GM23338 (cell line): ENCODE measurements at regions not wholly inside any gene's neighbourhood (a gene's known extent, or its start where the extent isn't known, plus 50 kb on each side); places are given as distances from the start of the nearest gene placed in this dataset.

Experiments used
- ATAC-seq: fragments of 200-7000 bp; cut with Tn5 transposase; 3 replicates; pipeline ENCODE4 v1.9.1; 2020
- DNase-seq: peaks from one replicate; pipeline ENCODE4 v3.0.0-alpha.2; 2015; ENCODE audit warnings: low spot score
- H2AFZ ChIP-seq: fragments of 200-600 bp; sonication (generic); 2 replicates; pipeline ENCODE4 v1.8.0; 2016; ENCODE audit warnings: antibody characterized with exemption, mild to moderate bottlenecking, moderate library complexity
- H3F3A ChIP-seq: fragments of 200-600 bp; sonication (generic); replicated peaks from 2 replicates; pipeline ENCODE4 v1.8.0; 2017; ENCODE audit warnings: antibody characterized with exemption, mixed run types, low read depth
- H3K27ac ChIP-seq: fragments of 200-600 bp; sonication (generic); 2 replicates; pipeline ENCODE4 v1.6.1; 2016; ENCODE audit warnings: low read depth
- H3K27me3 ChIP-seq: fragments of 200-600 bp; sonication (generic); 2 replicates; pipeline ENCODE4 v1.8.0; 2016; ENCODE audit warnings: mild to moderate bottlenecking, mixed run types, moderate library complexity; ENCODE audit not compliant: insufficient read depth
- H3K36me3 ChIP-seq: fragments of 200-600 bp; sonication (generic); 2 replicates; pipeline ENCODE4 v1.8.0; 2016; ENCODE audit warnings: mild to moderate bottlenecking; ENCODE audit not compliant: insufficient read depth
- H3K4me1 ChIP-seq: fragments of 200-600 bp; sonication (generic); 2 replicates; pipeline ENCODE4 v1.8.0; 2016; ENCODE audit warnings: mild to moderate bottlenecking, moderate library complexity; ENCODE audit not compliant: insufficient read depth
- H3K4me2 ChIP-seq: fragments of 200-600 bp; sonication (generic); 2 replicates; pipeline ENCODE4 v1.7.1; 2017; ENCODE audit warnings: mixed run types
- H3K4me3 ChIP-seq: fragments of 200-600 bp; sonication (generic); 2 replicates; pipeline ENCODE4 v1.6.1; 2016; ENCODE audit warnings: mixed run types
- H3K79me2 ChIP-seq: fragments of 200-600 bp; sonication (generic); replicated peaks from 2 replicates; pipeline ENCODE4 v1.8.0; 2017; ENCODE audit warnings: mild to moderate bottlenecking; ENCODE audit not compliant: insufficient read depth
- H3K9me2 ChIP-seq: fragments of 200-600 bp; sonication (generic); 2 replicates; pipeline ENCODE4 v1.8.0; 2017; ENCODE audit not compliant: insufficient read depth
- H4K20me1 ChIP-seq: fragments of 200-600 bp; sonication (generic); replicated peaks from 2 replicates; pipeline ENCODE4 v1.8.0; 2017; ENCODE audit warnings: mild to moderate bottlenecking; ENCODE audit not compliant: insufficient read depth
- H3K27ac Mint-ChIP-seq: 2 replicates; pipeline ENCODE4 v1.8.0; 2020; ENCODE audit warnings: inconsistent platforms, mild to moderate bottlenecking, moderate library complexity, mixed read lengths
- H3K27me3 Mint-ChIP-seq: 3 replicates; pipeline ENCODE4 v1.8.0; 2022; ENCODE audit warnings: low read depth, mild to moderate bottlenecking, moderate library complexity, mixed read lengths, inconsistent platforms; ENCODE audit not compliant: insufficient read depth, poor library complexity
- H3K36me3 Mint-ChIP-seq: 3 replicates; pipeline ENCODE4 v1.8.0; 2021; ENCODE audit warnings: low read depth, mild to moderate bottlenecking, inconsistent platforms, moderate library complexity, mixed read lengths
- H3K4me1 Mint-ChIP-seq: 3 replicates; pipeline ENCODE4 v1.8.0; 2020; ENCODE audit warnings: mild to moderate bottlenecking, inconsistent platforms, mixed read lengths
- H3K4me3 Mint-ChIP-seq: 3 replicates; pipeline ENCODE4 v1.8.0; 2021; ENCODE audit warnings: moderate library complexity, mild to moderate bottlenecking, inconsistent platforms, mixed read lengths
- H3K9me3 Mint-ChIP-seq: 3 replicates; pipeline ENCODE4 v1.8.0; 2020; ENCODE audit warnings: moderate library complexity, mild to moderate bottlenecking, inconsistent platforms, mixed read lengths
- CREB1 ChIP-seq: fragments of 250-450 bp; sonication (Bioruptor Pico); IDR thresholded peaks from 2 replicates; pipeline ENCODE4 v1.5.0; 2020; ENCODE audit warnings: low read depth, mild to moderate bottlenecking, moderate library complexity
- EZH2 ChIP-seq: fragments of 200-600 bp; sonication (generic); IDR thresholded peaks from one replicate; pipeline ENCODE4 v1.8.0; 2017; ENCODE audit warnings: antibody characterized with exemption, mild to moderate bottlenecking, low read depth; ENCODE audit not compliant: unreplicated experiment
- EZH2phosphoT487 ChIP-seq: fragments of 200-600 bp; sonication (generic); IDR thresholded peaks from one replicate; pipeline ENCODE4 v1.8.1; 2018; ENCODE audit warnings: antibody characterized with exemption; ENCODE audit not compliant: unreplicated experiment
- JUNB ChIP-seq: IDR thresholded peaks from one replicate; pipeline ENCODE4 v1.6.1; 2016; ENCODE audit warnings: antibody characterized with exemption; ENCODE audit not compliant: unreplicated experiment
- NANOG ChIP-seq: IDR thresholded peaks from 2 replicates; pipeline ENCODE4 v1.6.1; 2016; ENCODE audit warnings: antibody characterized with exemption, borderline replicate concordance
- POLR2AphosphoS5 ChIP-seq: IDR thresholded peaks from 2 replicates; pipeline ENCODE4 v1.6.1; 2016; ENCODE audit warnings: antibody characterized with exemption, low read depth
- STAT1 ChIP-seq: IDR thresholded peaks from one replicate; pipeline ENCODE4 v1.6.1; 2016; ENCODE audit warnings: antibody characterized with exemption; ENCODE audit not compliant: unreplicated experiment
- ZNF114 ChIP-seq: fragments of 250-450 bp; sonication (Bioruptor Pico); IDR thresholded peaks from 2 replicates; pipeline ENCODE4 v1.5.0; 2020; ENCODE audit warnings: mild to moderate bottlenecking, moderate library complexity
- ZNF331 ChIP-seq: fragments of 250-450 bp; sonication (Bioruptor Pico); IDR thresholded peaks from 2 replicates; pipeline ENCODE4 v1.5.0; 2020; ENCODE audit warnings: low read depth, mild to moderate bottlenecking, moderate library complexity
- TF ChIP-seq, protein P1 (sequence below): fragments of 250-450 bp; sonication (Bioruptor Pico); IDR thresholded peaks from 2 replicates; pipeline ENCODE4 v1.5.0; 2020; ENCODE audit warnings: mild to moderate bottlenecking, moderate library complexity
- TF ChIP-seq, protein P2 (sequence below), 2 experiments: fragments of 200-600 bp in 1 of 2; sonication (generic) in 1 of 2; conservative IDR thresholded peaks; 2 replicates each; pipeline versions ENCODE4 v1.5.1 to v1.6.1; 2016 to 2017; ENCODE audit warnings: antibody characterized with exemption in 2 of 2, low read depth in 2 of 2, mild to moderate bottlenecking in 2 of 2, moderate library complexity in 1 of 2
- TF ChIP-seq, protein P3 (sequence below): IDR thresholded peaks from 2 replicates; pipeline ENCODE4 v1.6.1; 2016; ENCODE audit warnings: antibody characterized with exemption
- TF ChIP-seq, protein P4 (sequence below): IDR thresholded peaks from one replicate; pipeline ENCODE4 v1.6.1; 2018; ENCODE audit warnings: antibody characterized with exemption; ENCODE audit not compliant: unreplicated experiment

DNA sequence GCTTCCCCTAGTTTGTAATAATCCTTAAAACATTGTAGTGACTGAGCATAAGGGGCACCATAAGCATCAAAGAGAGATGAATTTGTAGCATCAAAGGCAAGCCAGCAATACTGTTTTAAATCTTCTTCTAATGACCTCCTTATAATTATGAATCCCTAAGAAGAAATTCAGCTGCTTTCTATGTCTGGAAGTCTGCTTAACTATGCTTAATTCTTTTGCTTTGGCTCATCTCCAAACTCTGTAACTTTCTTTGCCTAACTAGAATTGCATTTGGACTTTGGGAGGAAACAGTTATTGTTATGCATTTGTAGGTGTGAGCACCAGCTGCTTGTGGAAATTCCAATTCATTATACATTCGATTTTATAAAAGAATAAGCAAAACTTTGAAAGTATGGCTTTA is 117.7 kb upstream of the SPATA16 start:
- Histone ChIP-seq H3K27me3 (no peaks in the 10 kb centered on the region), H3K36me3 (no peaks in the 10 kb centered on the region), H2AFZ (no peak overlapping the region), H3K9me2 (no peaks in the 10 kb centered on the region; the same call in 1 of the 2 replicates), H3F3A (no peaks in the 10 kb centered on the region), H3K4me1 (peaks cover 15% of the 10 kb centered on the region; the same call in 1 of the 2 replicates), H4K20me1 (no peaks in the 10 kb centered on the region), H3K79me2 (no peaks in the 10 kb centered on the region), H3K4me3 (no peak overlapping the region), H3K27ac (no peak overlapping the region), H3K4me2 (no peak overlapping the region)
- Mint-ChIP-seq H3K9me3 (peaks cover 6% of the 10 kb centered on the region), H3K4me1 (peaks cover 10% of the 10 kb centered on the region; the same call in 2 of the 3 replicates), H3K27ac (no peak overlapping the region), H3K36me3 (peaks cover 6% of the 10 kb centered on the region; the same call in 1 of the 3 replicates), H3K4me3 (no peak overlapping the region), H3K27me3 (no peaks in the 10 kb centered on the region)
- TF ChIP-seq, protein P1, sequence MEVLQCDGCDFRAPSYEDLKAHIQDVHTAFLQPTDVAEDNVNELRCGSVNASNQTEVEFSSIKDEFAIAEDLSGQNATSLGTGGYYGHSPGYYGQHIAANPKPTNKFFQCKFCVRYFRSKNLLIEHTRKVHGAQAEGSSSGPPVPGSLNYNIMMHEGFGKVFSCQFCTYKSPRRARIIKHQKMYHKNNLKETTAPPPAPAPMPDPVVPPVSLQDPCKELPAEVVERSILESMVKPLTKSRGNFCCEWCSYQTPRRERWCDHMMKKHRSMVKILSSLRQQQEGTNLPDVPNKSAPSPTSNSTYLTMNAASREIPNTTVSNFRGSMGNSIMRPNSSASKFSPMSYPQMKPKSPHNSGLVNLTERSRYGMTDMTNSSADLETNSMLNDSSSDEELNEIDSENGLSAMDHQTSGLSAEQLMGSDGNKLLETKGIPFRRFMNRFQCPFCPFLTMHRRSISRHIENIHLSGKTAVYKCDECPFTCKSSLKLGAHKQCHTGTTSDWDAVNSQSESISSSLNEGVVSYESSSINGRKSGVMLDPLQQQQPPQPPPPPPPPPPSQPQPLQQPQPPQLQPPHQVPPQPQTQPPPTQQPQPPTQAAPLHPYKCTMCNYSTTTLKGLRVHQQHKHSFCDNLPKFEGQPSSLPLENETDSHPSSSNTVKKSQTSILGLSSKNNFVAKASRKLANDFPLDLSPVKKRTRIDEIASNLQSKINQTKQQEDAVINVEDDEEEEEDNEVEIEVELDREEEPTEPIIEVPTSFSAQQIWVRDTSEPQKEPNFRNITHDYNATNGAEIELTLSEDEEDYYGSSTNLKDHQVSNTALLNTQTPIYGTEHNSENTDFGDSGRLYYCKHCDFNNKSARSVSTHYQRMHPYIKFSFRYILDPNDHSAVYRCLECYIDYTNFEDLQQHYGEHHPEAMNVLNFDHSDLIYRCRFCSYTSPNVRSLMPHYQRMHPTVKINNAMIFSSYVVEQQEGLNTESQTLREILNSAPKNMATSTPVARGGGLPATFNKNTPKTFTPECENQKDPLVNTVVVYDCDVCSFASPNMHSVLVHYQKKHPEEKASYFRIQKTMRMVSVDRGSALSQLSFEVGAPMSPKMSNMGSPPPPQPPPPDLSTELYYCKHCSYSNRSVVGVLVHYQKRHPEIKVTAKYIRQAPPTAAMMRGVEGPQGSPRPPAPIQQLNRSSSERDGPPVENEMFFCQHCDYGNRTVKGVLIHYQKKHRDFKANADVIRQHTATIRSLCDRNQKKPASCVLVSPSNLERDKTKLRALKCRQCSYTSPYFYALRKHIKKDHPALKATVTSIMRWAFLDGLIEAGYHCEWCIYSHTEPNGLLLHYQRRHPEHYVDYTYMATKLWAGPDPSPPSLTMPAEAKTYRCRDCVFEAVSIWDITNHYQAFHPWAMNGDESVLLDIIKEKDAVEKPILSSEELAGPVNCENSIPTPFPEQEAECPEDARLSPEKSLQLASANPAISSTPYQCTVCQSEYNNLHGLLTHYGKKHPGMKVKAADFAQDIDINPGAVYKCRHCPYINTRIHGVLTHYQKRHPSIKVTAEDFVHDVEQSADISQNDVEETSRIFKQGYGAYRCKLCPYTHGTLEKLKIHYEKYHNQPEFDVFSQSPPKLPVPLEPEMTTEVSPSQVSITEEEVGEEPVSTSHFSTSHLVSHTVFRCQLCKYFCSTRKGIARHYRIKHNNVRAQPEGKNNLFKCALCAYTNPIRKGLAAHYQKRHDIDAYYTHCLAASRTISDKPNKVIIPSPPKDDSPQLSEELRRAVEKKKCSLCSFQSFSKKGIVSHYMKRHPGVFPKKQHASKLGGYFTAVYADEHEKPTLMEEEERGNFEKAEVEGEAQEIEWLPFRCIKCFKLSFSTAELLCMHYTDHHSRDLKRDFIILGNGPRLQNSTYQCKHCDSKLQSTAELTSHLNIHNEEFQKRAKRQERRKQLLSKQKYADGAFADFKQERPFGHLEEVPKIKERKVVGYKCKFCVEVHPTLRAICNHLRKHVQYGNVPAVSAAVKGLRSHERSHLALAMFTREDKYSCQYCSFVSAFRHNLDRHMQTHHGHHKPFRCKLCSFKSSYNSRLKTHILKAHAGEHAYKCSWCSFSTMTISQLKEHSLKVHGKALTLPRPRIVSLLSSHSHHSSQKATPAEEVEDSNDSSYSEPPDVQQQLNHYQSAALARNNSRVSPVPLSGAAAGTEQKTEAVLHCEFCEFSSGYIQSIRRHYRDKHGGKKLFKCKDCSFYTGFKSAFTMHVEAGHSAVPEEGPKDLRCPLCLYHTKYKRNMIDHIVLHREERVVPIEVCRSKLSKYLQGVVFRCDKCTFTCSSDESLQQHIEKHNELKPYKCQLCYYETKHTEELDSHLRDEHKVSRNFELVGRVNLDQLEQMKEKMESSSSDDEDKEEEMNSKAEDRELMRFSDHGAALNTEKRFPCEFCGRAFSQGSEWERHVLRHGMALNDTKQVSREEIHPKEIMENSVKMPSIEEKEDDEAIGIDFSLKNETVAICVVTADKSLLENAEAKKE (CRISPR knock-in tag) = no peak
- TF ChIP-seq CREB1 (no peak), EZH2phosphoT487 (no peak), EZH2 (no peak), POLR2AphosphoS5 (no peak), ZNF114 (CRISPR knock-in tag) (no peak), NANOG (no peak), ZNF331 (CRISPR knock-in tag) (no peak), STAT1 (no peak), JUNB (no peak)
- TF ChIP-seq, protein P2, sequence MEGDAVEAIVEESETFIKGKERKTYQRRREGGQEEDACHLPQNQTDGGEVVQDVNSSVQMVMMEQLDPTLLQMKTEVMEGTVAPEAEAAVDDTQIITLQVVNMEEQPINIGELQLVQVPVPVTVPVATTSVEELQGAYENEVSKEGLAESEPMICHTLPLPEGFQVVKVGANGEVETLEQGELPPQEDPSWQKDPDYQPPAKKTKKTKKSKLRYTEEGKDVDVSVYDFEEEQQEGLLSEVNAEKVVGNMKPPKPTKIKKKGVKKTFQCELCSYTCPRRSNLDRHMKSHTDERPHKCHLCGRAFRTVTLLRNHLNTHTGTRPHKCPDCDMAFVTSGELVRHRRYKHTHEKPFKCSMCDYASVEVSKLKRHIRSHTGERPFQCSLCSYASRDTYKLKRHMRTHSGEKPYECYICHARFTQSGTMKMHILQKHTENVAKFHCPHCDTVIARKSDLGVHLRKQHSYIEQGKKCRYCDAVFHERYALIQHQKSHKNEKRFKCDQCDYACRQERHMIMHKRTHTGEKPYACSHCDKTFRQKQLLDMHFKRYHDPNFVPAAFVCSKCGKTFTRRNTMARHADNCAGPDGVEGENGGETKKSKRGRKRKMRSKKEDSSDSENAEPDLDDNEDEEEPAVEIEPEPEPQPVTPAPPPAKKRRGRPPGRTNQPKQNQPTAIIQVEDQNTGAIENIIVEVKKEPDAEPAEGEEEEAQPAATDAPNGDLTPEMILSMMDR (conservative IDR thresholded peaks at IDR 0.05; ENCODE audit: low read depth in 2 of 2) = no peak
- TF ChIP-seq, protein P3, sequence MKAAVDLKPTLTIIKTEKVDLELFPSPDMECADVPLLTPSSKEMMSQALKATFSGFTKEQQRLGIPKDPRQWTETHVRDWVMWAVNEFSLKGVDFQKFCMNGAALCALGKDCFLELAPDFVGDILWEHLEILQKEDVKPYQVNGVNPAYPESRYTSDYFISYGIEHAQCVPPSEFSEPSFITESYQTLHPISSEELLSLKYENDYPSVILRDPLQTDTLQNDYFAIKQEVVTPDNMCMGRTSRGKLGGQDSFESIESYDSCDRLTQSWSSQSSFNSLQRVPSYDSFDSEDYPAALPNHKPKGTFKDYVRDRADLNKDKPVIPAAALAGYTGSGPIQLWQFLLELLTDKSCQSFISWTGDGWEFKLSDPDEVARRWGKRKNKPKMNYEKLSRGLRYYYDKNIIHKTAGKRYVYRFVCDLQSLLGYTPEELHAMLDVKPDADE = no peak
- TF ChIP-seq, protein P4, sequence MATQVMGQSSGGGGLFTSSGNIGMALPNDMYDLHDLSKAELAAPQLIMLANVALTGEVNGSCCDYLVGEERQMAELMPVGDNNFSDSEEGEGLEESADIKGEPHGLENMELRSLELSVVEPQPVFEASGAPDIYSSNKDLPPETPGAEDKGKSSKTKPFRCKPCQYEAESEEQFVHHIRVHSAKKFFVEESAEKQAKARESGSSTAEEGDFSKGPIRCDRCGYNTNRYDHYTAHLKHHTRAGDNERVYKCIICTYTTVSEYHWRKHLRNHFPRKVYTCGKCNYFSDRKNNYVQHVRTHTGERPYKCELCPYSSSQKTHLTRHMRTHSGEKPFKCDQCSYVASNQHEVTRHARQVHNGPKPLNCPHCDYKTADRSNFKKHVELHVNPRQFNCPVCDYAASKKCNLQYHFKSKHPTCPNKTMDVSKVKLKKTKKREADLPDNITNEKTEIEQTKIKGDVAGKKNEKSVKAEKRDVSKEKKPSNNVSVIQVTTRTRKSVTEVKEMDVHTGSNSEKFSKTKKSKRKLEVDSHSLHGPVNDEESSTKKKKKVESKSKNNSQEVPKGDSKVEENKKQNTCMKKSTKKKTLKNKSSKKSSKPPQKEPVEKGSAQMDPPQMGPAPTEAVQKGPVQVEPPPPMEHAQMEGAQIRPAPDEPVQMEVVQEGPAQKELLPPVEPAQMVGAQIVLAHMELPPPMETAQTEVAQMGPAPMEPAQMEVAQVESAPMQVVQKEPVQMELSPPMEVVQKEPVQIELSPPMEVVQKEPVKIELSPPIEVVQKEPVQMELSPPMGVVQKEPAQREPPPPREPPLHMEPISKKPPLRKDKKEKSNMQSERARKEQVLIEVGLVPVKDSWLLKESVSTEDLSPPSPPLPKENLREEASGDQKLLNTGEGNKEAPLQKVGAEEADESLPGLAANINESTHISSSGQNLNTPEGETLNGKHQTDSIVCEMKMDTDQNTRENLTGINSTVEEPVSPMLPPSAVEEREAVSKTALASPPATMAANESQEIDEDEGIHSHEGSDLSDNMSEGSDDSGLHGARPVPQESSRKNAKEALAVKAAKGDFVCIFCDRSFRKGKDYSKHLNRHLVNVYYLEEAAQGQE = no peak
- no peak for DNase-seq
- ATAC-seq = no peak
